ENCODE measurements at regions not wholly inside any gene's neighbourhood (a gene's known extent, or its start where the extent isn't known, plus 50 kb on each side); places are given as distances from the start of the nearest gene placed in this dataset.

DNA sequence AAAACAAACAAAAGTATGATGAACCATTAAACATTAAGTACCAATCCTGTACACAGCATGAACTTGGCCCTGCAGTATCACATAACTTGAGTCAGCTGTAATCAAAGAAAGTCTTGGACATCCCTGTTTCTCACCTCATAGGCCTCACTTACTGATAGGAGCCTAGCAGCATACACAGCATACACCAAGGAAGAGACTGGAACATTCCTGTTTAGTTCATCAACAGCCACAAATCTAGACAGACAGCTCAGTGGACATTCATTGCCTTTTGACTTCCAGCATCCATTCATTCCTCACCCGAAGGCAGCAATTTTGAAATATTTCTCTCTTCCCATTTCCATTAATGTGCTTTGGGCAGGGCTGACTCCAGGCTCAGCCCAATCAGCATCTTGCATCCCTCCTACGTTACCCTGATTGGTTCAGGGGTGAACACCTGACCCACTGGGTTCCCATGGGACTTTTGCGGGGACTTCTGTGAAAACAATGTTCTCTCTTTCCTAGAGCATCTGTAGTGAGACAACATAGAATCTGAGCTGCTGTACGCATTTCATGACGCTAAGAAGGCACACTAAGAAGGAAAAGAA is 336.7 kb upstream of the ZFHX3 start:
- ChIA-PET POLR2A (no interaction called here), CTCF (no interaction called here)
- no peak for DNase-seq (ENCODE audit: extremely low spot score)
- TF ChIP-seq FOXM1 (IDR thresholded peaks at IDR 0.05; ENCODE audit: borderline replicate concordance) (no peak), FOXA1 (IDR thresholded peaks at IDR 0.05) (no peak), ARNT (IDR thresholded peaks at IDR 0.05) (no peak), HDGF (IDR thresholded peaks at IDR 0.05; ENCODE audit: borderline replicate concordance) (no peak), ELF4 (IDR thresholded peaks at IDR 0.05) (no peak), CTBP1 (IDR thresholded peaks at IDR 0.05; ENCODE audit: borderline replicate concordance) (no peak), FOXK2 (IDR thresholded peaks at IDR 0.05) (no peak), ZNF384 (IDR thresholded peaks at IDR 0.05) (no peak), L3MBTL2 (conservative IDR thresholded peaks at IDR 0.05) (no peak), NFRKB (IDR thresholded peaks at IDR 0.05) (no peak), SP1 (IDR thresholded peaks at IDR 0.05) (no peak), LEF1 (IDR thresholded peaks at IDR 0.05; ENCODE audit: borderline replicate concordance) (no peak), SUZ12 (IDR thresholded peaks at IDR 0.05) (no peak), TARDBP (IDR thresholded peaks at IDR 0.05) (no peak), BHLHE40 (IDR thresholded peaks at IDR 0.05; ENCODE audit: borderline replicate concordance) (no peak)
- TF ChIP-seq, protein P1, sequence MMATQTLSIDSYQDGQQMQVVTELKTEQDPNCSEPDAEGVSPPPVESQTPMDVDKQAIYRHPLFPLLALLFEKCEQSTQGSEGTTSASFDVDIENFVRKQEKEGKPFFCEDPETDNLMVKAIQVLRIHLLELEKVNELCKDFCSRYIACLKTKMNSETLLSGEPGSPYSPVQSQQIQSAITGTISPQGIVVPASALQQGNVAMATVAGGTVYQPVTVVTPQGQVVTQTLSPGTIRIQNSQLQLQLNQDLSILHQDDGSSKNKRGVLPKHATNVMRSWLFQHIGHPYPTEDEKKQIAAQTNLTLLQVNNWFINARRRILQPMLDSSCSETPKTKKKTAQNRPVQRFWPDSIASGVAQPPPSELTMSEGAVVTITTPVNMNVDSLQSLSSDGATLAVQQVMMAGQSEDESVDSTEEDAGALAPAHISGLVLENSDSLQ (IDR thresholded peaks at IDR 0.05): no peak

DNA sequence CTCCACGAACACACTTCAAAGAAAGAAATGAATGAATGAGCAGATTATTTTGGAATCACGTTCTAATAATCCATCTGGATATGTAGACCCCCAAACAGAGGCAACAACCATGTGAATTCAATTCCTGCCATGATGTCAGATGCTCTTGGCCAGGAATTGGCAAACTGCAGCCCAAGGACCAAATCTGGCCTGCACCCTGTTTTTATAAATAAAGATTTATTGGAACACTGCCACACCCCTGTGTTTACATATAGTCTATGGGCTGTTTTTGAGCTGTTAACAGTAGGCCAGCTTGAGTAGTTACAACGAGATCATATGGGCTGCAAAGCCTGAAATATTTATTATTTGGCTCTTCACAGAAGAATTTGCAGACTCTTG is 336.0 kb upstream of the ZFHX3 start:
- CTCF ChIA-PET: no interaction called here
- POLR2A ChIA-PET: no interaction called here
- no peak for DNase-seq (ENCODE audit: extremely low spot score)
- TF ChIP-seq SUZ12 (IDR thresholded peaks at IDR 0.05): no peak
- no peak for TF ChIP-seq ZNF384 (IDR thresholded peaks at IDR 0.05)
- TF ChIP-seq FOXM1 (IDR thresholded peaks at IDR 0.05; ENCODE audit: borderline replicate concordance): no peak
- TF ChIP-seq TARDBP (IDR thresholded peaks at IDR 0.05): no peak
- no peak for TF ChIP-seq NFRKB (IDR thresholded peaks at IDR 0.05)

DNA sequence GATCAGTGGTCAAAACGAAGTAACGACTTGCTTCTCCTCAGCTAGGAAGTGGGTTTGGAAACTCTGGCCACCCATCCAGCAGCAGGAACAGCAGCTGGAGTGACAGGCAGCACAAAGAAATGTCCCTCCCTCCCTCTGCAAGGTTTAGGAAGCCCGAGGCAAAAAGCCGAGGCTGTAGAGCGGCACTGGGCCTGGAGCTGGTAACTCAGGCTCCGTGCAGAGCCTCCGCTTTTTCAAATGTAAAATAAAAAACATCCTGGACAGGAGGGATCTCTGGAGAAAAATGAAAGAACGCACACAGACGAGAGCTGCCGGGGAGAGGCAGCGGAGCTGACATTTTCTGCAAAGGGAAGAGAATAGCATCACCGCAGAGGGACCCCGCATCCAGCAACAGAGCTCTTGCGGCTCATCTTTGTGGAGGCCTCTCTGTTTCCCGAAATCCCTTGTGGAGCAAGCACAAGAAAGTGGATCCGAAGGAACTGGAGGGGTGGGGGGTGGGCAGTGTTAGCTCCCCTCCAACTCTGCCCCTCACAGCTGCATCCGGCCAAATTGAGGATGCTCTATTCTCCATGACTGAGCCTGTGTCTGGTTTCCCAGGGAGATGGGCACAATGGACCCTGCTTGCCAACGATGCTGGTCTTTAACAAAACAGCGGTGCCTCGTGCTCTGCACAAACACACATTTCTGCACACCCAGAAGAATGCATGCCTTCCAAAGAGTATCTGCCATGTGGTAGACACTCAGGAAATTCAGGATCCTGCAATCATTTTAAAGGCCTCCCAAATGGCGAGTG is 335.5 kb upstream of the ZFHX3 start:
- CTCF ChIA-PET: interaction anchor here (0.6 kb wide), 1 partner anchor 65 kb away, joined by 3 read pairs; no protein-coding TSS in a partner anchor
- TF ChIP-seq FOXK2 (IDR thresholded peaks at IDR 0.05) (no peak), ARNT (IDR thresholded peaks at IDR 0.05) (no peak), LEF1 (IDR thresholded peaks at IDR 0.05; ENCODE audit: borderline replicate concordance) (no peak), BHLHE40 (IDR thresholded peaks at IDR 0.05; ENCODE audit: borderline replicate concordance) (no peak), HDGF (IDR thresholded peaks at IDR 0.05; ENCODE audit: borderline replicate concordance) (no peak), ELF4 (IDR thresholded peaks at IDR 0.05) (no peak), CTBP1 (IDR thresholded peaks at IDR 0.05; ENCODE audit: borderline replicate concordance) (no peak), SP1 (IDR thresholded peaks at IDR 0.05) (no peak), TARDBP (IDR thresholded peaks at IDR 0.05) (no peak), ZNF384 (IDR thresholded peaks at IDR 0.05) (no peak), FOXA1 (IDR thresholded peaks at IDR 0.05) (no peak), L3MBTL2 (conservative IDR thresholded peaks at IDR 0.05) (no peak), SUZ12 (IDR thresholded peaks at IDR 0.05) (no peak)
- TF ChIP-seq, protein P1 (IDR thresholded peaks at IDR 0.05): no peak
- POLR2A ChIA-PET: no interaction called here
- DNase-seq (ENCODE audit: extremely low spot score): no peak

DNA sequence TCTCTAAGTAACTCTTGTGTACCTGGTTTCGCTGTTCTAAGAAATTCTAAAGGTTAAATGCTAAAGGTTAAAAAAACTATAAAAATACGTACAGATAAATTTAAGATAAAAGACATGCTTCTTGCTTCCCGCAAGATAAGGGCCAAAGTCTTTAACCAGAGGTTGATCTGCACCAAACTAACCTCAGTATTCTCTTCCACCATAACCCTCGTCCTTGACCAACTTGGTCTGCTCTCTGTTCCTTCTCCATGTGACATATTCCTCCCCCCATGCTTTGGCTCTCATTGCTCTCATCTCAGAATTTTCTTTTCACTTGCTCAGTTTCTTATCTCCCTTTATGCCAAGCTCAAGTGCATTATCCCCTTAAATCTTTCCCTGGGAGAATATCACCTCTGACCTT is 330.5 kb upstream of the ZFHX3 start:
- no peak for TF ChIP-seq FOXK2 (IDR thresholded peaks at IDR 0.05)
- TF ChIP-seq SUZ12 (IDR thresholded peaks at IDR 0.05): no peak
- no peak for TF ChIP-seq LEF1 (IDR thresholded peaks at IDR 0.05; ENCODE audit: borderline replicate concordance)
- TF ChIP-seq ARNT (IDR thresholded peaks at IDR 0.05): no peak
- TF ChIP-seq, protein P1 (IDR thresholded peaks at IDR 0.05): no peak
- TF ChIP-seq ELF4 (IDR thresholded peaks at IDR 0.05): no peak
- no peak for DNase-seq (ENCODE audit: extremely low spot score)
- ChIA-PET CTCF (no interaction called here), POLR2A (interaction anchor here (0.7 kb wide), 1 partner anchor 43 kb away, joined by 4 read pairs; no protein-coding TSS in a partner anchor)

DNA sequence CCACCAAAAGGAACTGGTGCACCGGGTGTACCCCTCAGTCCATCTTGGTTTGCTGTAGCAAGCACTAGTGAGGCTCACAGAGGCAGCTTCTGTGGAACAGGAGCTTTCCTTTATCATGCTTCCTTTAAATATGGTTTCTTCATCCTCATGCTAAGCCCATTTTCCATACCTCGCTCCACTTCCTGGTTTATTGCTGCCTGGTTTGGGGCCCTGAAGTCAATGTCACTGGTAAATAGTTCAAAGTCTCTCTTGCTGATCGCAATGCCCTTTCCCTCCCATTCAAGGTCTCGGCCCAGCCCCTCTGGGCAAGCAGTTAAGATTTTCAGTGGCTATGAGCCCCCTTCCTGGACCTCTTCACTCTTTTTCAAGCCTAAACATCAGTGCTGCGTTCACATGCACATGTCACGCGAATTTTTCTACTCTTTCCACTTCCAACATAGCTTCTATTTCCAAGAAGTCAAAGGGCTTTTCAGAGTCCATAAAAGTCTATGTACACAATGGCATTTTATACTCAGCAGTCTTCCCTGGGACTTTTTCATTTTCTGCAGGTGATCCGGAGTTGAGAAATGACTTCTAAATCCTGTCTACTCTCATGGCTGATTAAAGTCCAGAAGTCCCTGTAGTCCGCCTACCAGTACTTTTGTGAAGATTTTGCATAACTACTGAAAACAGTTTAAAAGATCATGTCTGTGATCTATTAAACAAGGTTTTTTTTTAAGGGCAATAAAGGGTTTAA is 323.8 kb upstream of the ZFHX3 start:
- POLR2A ChIA-PET: no interaction called here
- DNase-seq (ENCODE audit: extremely low spot score): no peak
- CTCF ChIA-PET: no interaction called here
- TF ChIP-seq FOXM1 (IDR thresholded peaks at IDR 0.05; ENCODE audit: borderline replicate concordance): no peak
- no peak for TF ChIP-seq ARNT (IDR thresholded peaks at IDR 0.05)
- no peak for TF ChIP-seq FOXA1 (IDR thresholded peaks at IDR 0.05)
- TF ChIP-seq FOXK2 (IDR thresholded peaks at IDR 0.05): no peak
- no peak for TF ChIP-seq SP1 (IDR thresholded peaks at IDR 0.05)

DNA sequence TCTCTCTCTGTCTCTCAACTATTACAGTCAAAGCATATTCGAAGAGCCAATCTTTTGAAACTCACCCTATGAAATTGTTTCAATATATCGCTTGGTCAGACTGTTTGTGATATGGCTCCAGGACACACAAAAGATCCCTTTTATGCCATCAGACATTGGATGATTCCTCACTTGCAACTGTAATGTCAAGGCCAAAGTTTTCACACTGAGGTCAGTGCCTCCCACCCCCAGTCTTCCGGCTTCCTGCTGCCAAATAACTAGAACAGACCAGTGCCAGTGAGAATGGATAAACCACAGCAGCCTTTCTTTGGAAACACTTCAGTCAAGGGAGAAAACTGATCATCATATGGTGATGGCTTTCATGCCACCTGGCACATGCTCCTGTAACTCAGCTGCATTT is 321.9 kb upstream of the ZFHX3 start:
- no peak for DNase-seq (ENCODE audit: extremely low spot score)
- TF ChIP-seq L3MBTL2 (conservative IDR thresholded peaks at IDR 0.05): no peak
- no peak for TF ChIP-seq ARNT (IDR thresholded peaks at IDR 0.05)
- TF ChIP-seq BHLHE40 (IDR thresholded peaks at IDR 0.05; ENCODE audit: borderline replicate concordance): no peak
- no peak for TF ChIP-seq FOXA1 (IDR thresholded peaks at IDR 0.05)
- TF ChIP-seq NFRKB (IDR thresholded peaks at IDR 0.05): no peak
- no peak for TF ChIP-seq SP1 (IDR thresholded peaks at IDR 0.05)
- TF ChIP-seq ZNF384 (IDR thresholded peaks at IDR 0.05): no peak
- TF ChIP-seq HDGF (IDR thresholded peaks at IDR 0.05; ENCODE audit: borderline replicate concordance): no peak
- no peak for TF ChIP-seq CTBP1 (IDR thresholded peaks at IDR 0.05; ENCODE audit: borderline replicate concordance)
- TF ChIP-seq SUZ12 (IDR thresholded peaks at IDR 0.05): no peak
- no peak for TF ChIP-seq FOXM1 (IDR thresholded peaks at IDR 0.05; ENCODE audit: borderline replicate concordance)
- TF ChIP-seq TARDBP (IDR thresholded peaks at IDR 0.05): no peak
- TF ChIP-seq, protein P1 (IDR thresholded peaks at IDR 0.05): no peak
- no peak for TF ChIP-seq FOXK2 (IDR thresholded peaks at IDR 0.05)
- no peak for TF ChIP-seq LEF1 (IDR thresholded peaks at IDR 0.05; ENCODE audit: borderline replicate concordance)
- POLR2A ChIA-PET: no interaction called here
- CTCF ChIA-PET: no interaction called here

Data from HEK293T (cell line).